ENCODE measurements at regions not wholly inside any gene's neighbourhood (a gene's known extent, or its start where the extent isn't known, plus 50 kb on each side); places are given as distances from the start of the nearest gene placed in this dataset.

GRCh38 chr5:152711801-152712388 is 306.8 kb upstream of the NMUR2 start:
- TF ChIP-seq EGR1 (IDR thresholded peaks at IDR 0.05) (no peak), TAF1 (IDR thresholded peaks at IDR 0.05; ENCODE audit: low read depth) (no peak)

GRCh38 chr5:152717393-152717792 is 312.3 kb upstream of the NMUR2 start:
- no peak for TF ChIP-seq TCF12 (IDR thresholded peaks at IDR 0.05; ENCODE audit: low read depth)
- TF ChIP-seq TAF1 (IDR thresholded peaks at IDR 0.05; ENCODE audit: low read depth) = no peak
- no peak for TF ChIP-seq ZBTB7A (IDR thresholded peaks at IDR 0.05; ENCODE audit: low read depth)
- no peak for TF ChIP-seq EGR1 (IDR thresholded peaks at IDR 0.05)
- TF ChIP-seq TEAD4 (IDR thresholded peaks at IDR 0.05) = no peak
- TF ChIP-seq, protein P1, sequence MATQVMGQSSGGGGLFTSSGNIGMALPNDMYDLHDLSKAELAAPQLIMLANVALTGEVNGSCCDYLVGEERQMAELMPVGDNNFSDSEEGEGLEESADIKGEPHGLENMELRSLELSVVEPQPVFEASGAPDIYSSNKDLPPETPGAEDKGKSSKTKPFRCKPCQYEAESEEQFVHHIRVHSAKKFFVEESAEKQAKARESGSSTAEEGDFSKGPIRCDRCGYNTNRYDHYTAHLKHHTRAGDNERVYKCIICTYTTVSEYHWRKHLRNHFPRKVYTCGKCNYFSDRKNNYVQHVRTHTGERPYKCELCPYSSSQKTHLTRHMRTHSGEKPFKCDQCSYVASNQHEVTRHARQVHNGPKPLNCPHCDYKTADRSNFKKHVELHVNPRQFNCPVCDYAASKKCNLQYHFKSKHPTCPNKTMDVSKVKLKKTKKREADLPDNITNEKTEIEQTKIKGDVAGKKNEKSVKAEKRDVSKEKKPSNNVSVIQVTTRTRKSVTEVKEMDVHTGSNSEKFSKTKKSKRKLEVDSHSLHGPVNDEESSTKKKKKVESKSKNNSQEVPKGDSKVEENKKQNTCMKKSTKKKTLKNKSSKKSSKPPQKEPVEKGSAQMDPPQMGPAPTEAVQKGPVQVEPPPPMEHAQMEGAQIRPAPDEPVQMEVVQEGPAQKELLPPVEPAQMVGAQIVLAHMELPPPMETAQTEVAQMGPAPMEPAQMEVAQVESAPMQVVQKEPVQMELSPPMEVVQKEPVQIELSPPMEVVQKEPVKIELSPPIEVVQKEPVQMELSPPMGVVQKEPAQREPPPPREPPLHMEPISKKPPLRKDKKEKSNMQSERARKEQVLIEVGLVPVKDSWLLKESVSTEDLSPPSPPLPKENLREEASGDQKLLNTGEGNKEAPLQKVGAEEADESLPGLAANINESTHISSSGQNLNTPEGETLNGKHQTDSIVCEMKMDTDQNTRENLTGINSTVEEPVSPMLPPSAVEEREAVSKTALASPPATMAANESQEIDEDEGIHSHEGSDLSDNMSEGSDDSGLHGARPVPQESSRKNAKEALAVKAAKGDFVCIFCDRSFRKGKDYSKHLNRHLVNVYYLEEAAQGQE (IDR thresholded peaks at IDR 0.05; ENCODE audit: low read depth) = no peak
- TF ChIP-seq CREB1 (IDR thresholded peaks at IDR 0.05; ENCODE audit: low read depth) = no peak
- no peak for TF ChIP-seq RAD21 (IDR thresholded peaks at IDR 0.05; ENCODE audit: low read depth)
- no peak for TF ChIP-seq YY1 (IDR thresholded peaks at IDR 0.05; ENCODE audit: low read depth)
- TF ChIP-seq, protein P2, sequence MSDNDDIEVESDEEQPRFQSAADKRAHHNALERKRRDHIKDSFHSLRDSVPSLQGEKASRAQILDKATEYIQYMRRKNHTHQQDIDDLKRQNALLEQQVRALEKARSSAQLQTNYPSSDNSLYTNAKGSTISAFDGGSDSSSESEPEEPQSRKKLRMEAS (IDR thresholded peaks at IDR 0.05) = no peak
- TF ChIP-seq EP300 (IDR thresholded peaks at IDR 0.05; ENCODE audit: borderline replicate concordance) = no peak
- TF ChIP-seq FOXM1 (IDR thresholded peaks at IDR 0.05; ENCODE audit: borderline replicate concordance, low read depth) = no peak
- TF ChIP-seq CEBPB (IDR thresholded peaks at IDR 0.05) = no peak
- no peak for TF ChIP-seq NFIC (IDR thresholded peaks at IDR 0.05)

- TF ChIP-seq EP300 (IDR thresholded peaks at IDR 0.05; ENCODE audit: borderline replicate concordance) = no peak
- peak; percentile 47 for TF ChIP-seq RAD21 (IDR thresholded peaks at IDR 0.05; ENCODE audit: low read depth)
These were observed 318.4 kb upstream of the NMUR2 start for GRCh38 chr5:152723482-152723881.

DNA sequence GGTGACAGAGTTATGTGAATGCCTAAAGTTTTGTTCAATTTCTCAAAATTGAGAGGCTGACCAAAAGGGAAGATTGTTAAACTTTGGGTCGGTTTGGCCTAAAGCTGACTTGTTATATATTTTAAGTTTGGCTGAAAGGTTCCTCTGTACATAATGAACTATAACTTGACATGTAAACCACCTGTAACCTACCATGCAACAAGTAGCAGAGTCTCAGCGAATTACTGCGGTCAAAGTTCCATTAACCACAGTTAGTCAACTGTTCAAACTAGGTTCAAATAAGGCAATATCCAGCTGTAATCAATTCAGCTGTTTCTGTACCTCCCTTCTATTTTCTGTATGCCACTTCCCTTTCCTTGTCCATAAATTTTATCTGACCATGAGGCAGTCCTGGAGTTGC is 325.1 kb upstream of the NMUR2 start:
- no peak for TF ChIP-seq YY1 (IDR thresholded peaks at IDR 0.05; ENCODE audit: low read depth)
- no peak for TF ChIP-seq TCF12 (IDR thresholded peaks at IDR 0.05; ENCODE audit: low read depth)
- TF ChIP-seq, protein P3, sequence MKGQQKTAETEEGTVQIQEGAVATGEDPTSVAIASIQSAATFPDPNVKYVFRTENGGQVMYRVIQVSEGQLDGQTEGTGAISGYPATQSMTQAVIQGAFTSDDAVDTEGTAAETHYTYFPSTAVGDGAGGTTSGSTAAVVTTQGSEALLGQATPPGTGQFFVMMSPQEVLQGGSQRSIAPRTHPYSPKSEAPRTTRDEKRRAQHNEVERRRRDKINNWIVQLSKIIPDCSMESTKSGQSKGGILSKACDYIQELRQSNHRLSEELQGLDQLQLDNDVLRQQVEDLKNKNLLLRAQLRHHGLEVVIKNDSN (IDR thresholded peaks at IDR 0.05) = no peak
- no peak for TF ChIP-seq NFIC (IDR thresholded peaks at IDR 0.05)
- no peak for TF ChIP-seq TAF1 (IDR thresholded peaks at IDR 0.05; ENCODE audit: low read depth)
- no peak for TF ChIP-seq CREB1 (IDR thresholded peaks at IDR 0.05; ENCODE audit: low read depth)
- TF ChIP-seq, protein P2 (IDR thresholded peaks at IDR 0.05) = no peak
- no peak for TF ChIP-seq RAD21 (IDR thresholded peaks at IDR 0.05; ENCODE audit: low read depth)
- TF ChIP-seq EP300 (IDR thresholded peaks at IDR 0.05; ENCODE audit: borderline replicate concordance) = no peak
- TF ChIP-seq CEBPB (IDR thresholded peaks at IDR 0.05) = no peak
- no peak for TF ChIP-seq TEAD4 (IDR thresholded peaks at IDR 0.05)
- TF ChIP-seq ZBTB7A (IDR thresholded peaks at IDR 0.05; ENCODE audit: low read depth) = no peak
- no peak for TF ChIP-seq FOXM1 (IDR thresholded peaks at IDR 0.05; ENCODE audit: borderline replicate concordance, low read depth)
- TF ChIP-seq, protein P1 (IDR thresholded peaks at IDR 0.05; ENCODE audit: low read depth) = no peak
- TF ChIP-seq EGR1 (IDR thresholded peaks at IDR 0.05) = no peak

GRCh38 chr5:152736906-152737305 is 331.8 kb upstream of the NMUR2 start:
- no peak for TF ChIP-seq TCF12 (IDR thresholded peaks at IDR 0.05; ENCODE audit: low read depth)
- TF ChIP-seq RAD21 (IDR thresholded peaks at IDR 0.05; ENCODE audit: low read depth) = no peak
- no peak for TF ChIP-seq CEBPB (IDR thresholded peaks at IDR 0.05)
- TF ChIP-seq, protein P2 (IDR thresholded peaks at IDR 0.05) = no peak
- no peak for TF ChIP-seq YY1 (IDR thresholded peaks at IDR 0.05; ENCODE audit: low read depth)
- no peak for TF ChIP-seq TEAD4 (IDR thresholded peaks at IDR 0.05)
- TF ChIP-seq, protein P1 (IDR thresholded peaks at IDR 0.05; ENCODE audit: low read depth) = no peak
- TF ChIP-seq ZBTB7A (IDR thresholded peaks at IDR 0.05; ENCODE audit: low read depth) = no peak
- TF ChIP-seq FOXM1 (IDR thresholded peaks at IDR 0.05; ENCODE audit: borderline replicate concordance, low read depth) = no peak
- TF ChIP-seq CREB1 (IDR thresholded peaks at IDR 0.05; ENCODE audit: low read depth) = no peak
- TF ChIP-seq TAF1 (IDR thresholded peaks at IDR 0.05; ENCODE audit: low read depth) = no peak
- TF ChIP-seq EGR1 (IDR thresholded peaks at IDR 0.05) = no peak
- no peak for TF ChIP-seq NFIC (IDR thresholded peaks at IDR 0.05)
- TF ChIP-seq EP300 (IDR thresholded peaks at IDR 0.05; ENCODE audit: borderline replicate concordance) = no peak

Data from Ishikawa (cell line).